CD14-positive monocyte (primary cell): ENCODE measurements at regions not wholly inside any gene's neighbourhood (a gene's known extent, or its start where the extent isn't known, plus 50 kb on each side); places are given as distances from the start of the nearest gene placed in this dataset.

Experiments used
- DNase-seq, 3 donors: peaks; one replicate each; pipeline ENCODE4 v3.0.0-alpha.2; 2011 to 2022
- H2AFZ ChIP-seq: 2 replicates; pipeline ENCODE4 v1.6.0; 2012; ENCODE audit warnings: mild to moderate bottlenecking, low read depth, low read length, inconsistent platforms; ENCODE audit not compliant: insufficient read depth, poor library complexity, severe bottlenecking
- H3K27ac ChIP-seq, 2 donors: 1 replicate in 1 of 2; 2 replicates in 1 of 2; pipeline ENCODE4 v1.5.1; 2012 to 2013; ENCODE audit warnings: low read length in 2 of 2, control low read depth in 1 of 2, inconsistent platforms in 1 of 2, low read depth in 1 of 2, mild to moderate bottlenecking in 1 of 2
- H3K27me3 ChIP-seq, 2 donors: one replicate each; pipeline versions ENCODE4 v1.6.0 to v1.6.1; 2011 to 2013; ENCODE audit warnings: low read length in 2 of 2; ENCODE audit not compliant: control insufficient read depth in 2 of 2, insufficient read depth in 2 of 2
- H3K36me3 ChIP-seq, 2 donors: replicated peaks in 1 of 2; 1 replicate in 1 of 2; 2 replicates in 1 of 2; pipeline versions ENCODE4 v1.5.1 to v1.6.1; 2012 to 2013; ENCODE audit warnings: low read length in 2 of 2, control low read depth in 1 of 2, inconsistent platforms in 1 of 2, mild to moderate bottlenecking in 1 of 2; ENCODE audit not compliant: insufficient read depth in 2 of 2, control insufficient read depth in 1 of 2
- H3K4me1 ChIP-seq, 2 donors: 1 replicate in 1 of 2; 2 replicates in 1 of 2; pipeline versions ENCODE4 v1.5.1 to v1.6.1; 2012 to 2013; ENCODE audit warnings: low read length in 2 of 2, control low read depth in 1 of 2, inconsistent platforms in 1 of 2, mild to moderate bottlenecking in 1 of 2, moderate library complexity in 1 of 2; ENCODE audit not compliant: insufficient read depth in 2 of 2, control insufficient read depth in 1 of 2
- H3K4me2 ChIP-seq: replicated peaks from 2 replicates; pipeline ENCODE3; 2012; ENCODE audit warnings: low read length, moderate library complexity, mild to moderate bottlenecking; ENCODE audit not compliant: poor library complexity, severe bottlenecking; ENCODE audit errors: extremely low read depth
- H3K4me3 ChIP-seq, 3 experiments: fragments of 200-600 bp in 1 of 3; sonication (generic) in 1 of 3; replicated peaks in 1 of 3; 1 replicate in 2 of 3; 2 replicates in 1 of 3; pipeline ENCODE4 v1.5.1; 2011 to 2013; ENCODE audit warnings: low read length in 3 of 3, mild to moderate bottlenecking in 3 of 3, control low read depth in 2 of 3, low read depth in 2 of 3, inconsistent platforms in 1 of 3, moderate library complexity in 1 of 3
- H3K79me2 ChIP-seq: 2 replicates; pipeline ENCODE4 v1.6.0; 2012; ENCODE audit warnings: mild to moderate bottlenecking, control low read depth, inconsistent platforms, low read length, moderate library complexity; ENCODE audit not compliant: insufficient read depth
- H3K9ac ChIP-seq: 2 replicates; pipeline ENCODE4 v1.6.0; 2017; ENCODE audit warnings: low read length, mild to moderate bottlenecking; ENCODE audit not compliant: insufficient read depth, poor library complexity, severe bottlenecking
- H3K9me3 ChIP-seq, 2 donors: replicated peaks in 1 of 2; 1 replicate in 1 of 2; 2 replicates in 1 of 2; pipeline versions ENCODE4 v1.5.1 to v1.6.1; 2012 to 2013; ENCODE audit warnings: low read length in 2 of 2, control low read depth in 1 of 2; ENCODE audit not compliant: control insufficient read depth in 1 of 2, insufficient read depth in 1 of 2
- H4K20me1 ChIP-seq: 2 replicates; pipeline ENCODE4 v1.6.0; 2012; ENCODE audit warnings: mild to moderate bottlenecking, low read length, control low read depth, moderate library complexity; ENCODE audit not compliant: insufficient read depth
- H3K27ac Mint-ChIP-seq, 7 donors: one replicate each; pipeline ENCODE4 v1.8.0; 2020; ENCODE audit warnings: mild to moderate bottlenecking in 7 of 7, mixed read lengths in 7 of 7, moderate library complexity in 6 of 7, inconsistent platforms in 2 of 7
- H3K27me3 Mint-ChIP-seq, 3 donors: one replicate each; pipeline ENCODE4 v1.8.0; 2021 to 2022; ENCODE audit warnings: low read depth in 3 of 3, mild to moderate bottlenecking in 3 of 3, mixed read lengths in 3 of 3, moderate library complexity in 3 of 3, inconsistent platforms in 1 of 3
- H3K36me3 Mint-ChIP-seq, 2 donors: one replicate each; pipeline ENCODE4 v1.8.0; 2020; ENCODE audit warnings: mixed read lengths in 2 of 2, inconsistent platforms in 1 of 2, mild to moderate bottlenecking in 1 of 2
- H3K4me1 Mint-ChIP-seq: one replicate; pipeline ENCODE4 v1.8.0; 2020; ENCODE audit warnings: mild to moderate bottlenecking, mixed read lengths
- H3K4me3 Mint-ChIP-seq, 2 donors: one replicate each; pipeline ENCODE4 v1.8.0; 2020; ENCODE audit warnings: mild to moderate bottlenecking in 2 of 2, mixed read lengths in 2 of 2, moderate library complexity in 1 of 2
- H3K9me3 Mint-ChIP-seq, 7 donors: one replicate each; pipeline ENCODE4 v1.8.0; 2020 to 2022; ENCODE audit warnings: mixed read lengths in 7 of 7, mild to moderate bottlenecking in 6 of 7, moderate library complexity in 6 of 7, inconsistent platforms in 2 of 7
- CTCF ChIP-seq: fragments of 200-600 bp; IDR thresholded peaks from one replicate; pipeline ENCODE4 v1.8.0; 2022; ENCODE audit warnings: antibody characterized with exemption, mild to moderate bottlenecking
- WGBS: methylation state at CpG from one replicate; pipeline ENCODE4 v1.1.5; 2013; ENCODE audit warnings: missing lambda C conversion rate; ENCODE audit not compliant: insufficient coverage; 5-methylcytosine and 5-hydroxymethylcytosine counted together
- intact Hi-C, 2 donors: fragments of 100-400 bp; cut with micrococcal nuclease; formaldehyde crosslinking; loops; one replicate each; pipeline versions ENCODE4 v1.15.0 to v1.15.1; 2023

- Histone ChIP-seq H3K4me1 (no peaks in the 10 kb centered on the region), H3K27ac (no peak overlapping the region), H3K27me3 (no peaks in the 10 kb centered on the region), H2AFZ (no peak overlapping the region), H4K20me1 (no peaks in the 10 kb centered on the region), H3K4me3 (no peak overlapping the region), H3K36me3 (no peaks in the 10 kb centered on the region), H3K9ac (no peak overlapping the region), H3K9me3 (no peaks in the 10 kb centered on the region), H3K4me2 (no peak overlapping the region), H3K79me2 (no peaks in the 10 kb centered on the region)
- intact Hi-C loops, result no loop called here
- H3K4me3 Mint-ChIP-seq, result no peak overlapping the region
- no peak for DNase-seq
- H3K27me3 Mint-ChIP-seq, result peaks cover 0 to 1% (median 0%) of the 10 kb centered on the region in 3 donors
- H3K27ac Mint-ChIP-seq, result no peak overlapping the region
- no peaks in the 10 kb centered on the region for H3K36me3 Mint-ChIP-seq
- WGBS, result no CpG with 5 or more reads among the region's 2 CpGs
- no peak for TF ChIP-seq CTCF
- no peaks in the 10 kb centered on the region for H3K9me3 Mint-ChIP-seq
- no peaks in the 10 kb centered on the region for H3K4me1 Mint-ChIP-seq
These were observed 175.1 kb upstream of the PTPRZ1 start for GRCh38 chr7:121697731-121698316.

- Histone ChIP-seq H3K4me3 (no peak overlapping the region), H3K79me2 (no peaks in the 10 kb centered on the region), H3K36me3 (no peaks in the 10 kb centered on the region), H3K4me1 (no peaks in the 10 kb centered on the region), H2AFZ (no peak overlapping the region), H3K27me3 (no peaks in the 10 kb centered on the region), H4K20me1 (no peaks in the 10 kb centered on the region), H3K4me2 (no peak overlapping the region), H3K9ac (no peak overlapping the region), H3K9me3 (no peaks in the 10 kb centered on the region), H3K27ac (no peak overlapping the region)
- peaks cover 0 to 1% (median 0%) of the 10 kb centered on the region in 3 donors for H3K27me3 Mint-ChIP-seq
- no peak for DNase-seq
- H3K36me3 Mint-ChIP-seq, result no peaks in the 10 kb centered on the region
- H3K27ac Mint-ChIP-seq, result no peak overlapping the region
- WGBS, result no CpG with 5 or more reads among the region's 1 CpG
- intact Hi-C loops, result no loop called here
- TF ChIP-seq CTCF, result no peak
- H3K4me1 Mint-ChIP-seq, result no peaks in the 10 kb centered on the region
- H3K9me3 Mint-ChIP-seq, result no peaks in the 10 kb centered on the region
- H3K4me3 Mint-ChIP-seq, result no peak overlapping the region
These were observed 176.0 kb upstream of the PTPRZ1 start for GRCh38 chr7:121696954-121697353.
